Activated CD4-positive, alpha-beta T cell treated with anti-CD3 and anti-CD28 coated beads for 1 hour (primary cell): ENCODE measurements at regions not wholly inside any gene's neighbourhood (a gene's known extent, or its start where the extent isn't known, plus 50 kb on each side); places are given as distances from the start of the nearest gene placed in this dataset.
A peak's percentile ranks its signal among the peaks of the same experiment; 100 is the strongest.

Experiments used
- DNase-seq: peaks from one replicate; pipeline ENCODE4 v3.0.0-alpha.2; 2020

GRCh38 chr2:204280262-204280668, 265.0 kb upstream of the PARD3B start:
- DNase-seq, result no peak

- no peak for DNase-seq
These were observed 263.2 kb upstream of the PARD3B start for GRCh38 chr2:204282081-204282480.

- no peak for DNase-seq
These were observed 262.8 kb upstream of the PARD3B start for GRCh38 chr2:204282525-204282924.

GRCh38 chr2:204289066-204289465, 256.2 kb upstream of the PARD3B start:
- DNase-seq, result no peak

- DNase-seq, result no peak
These were observed 252.8 kb upstream of the PARD3B start for GRCh38 chr2:204292439-204292838.

- no peak for DNase-seq
These were observed 251.2 kb upstream of the PARD3B start for GRCh38 chr2:204293884-204294747.

- no peak for DNase-seq
These were observed 246.9 kb upstream of the PARD3B start for GRCh38 chr2:204298404-204298803.

GRCh38 chr2:204299766-204300165, 245.5 kb upstream of the PARD3B start:
- DNase-seq, result no peak

GRCh38 chr2:204306667-204307066, 238.6 kb upstream of the PARD3B start:
- no peak for DNase-seq

GRCh38 chr2:204312105-204312504, 233.2 kb upstream of the PARD3B start:
- DNase-seq, result no peak

GRCh38 chr2:204313256-204313655, 232.0 kb upstream of the PARD3B start:
- DNase-seq, result no peak

- no peak for DNase-seq
These were observed 230.0 kb upstream of the PARD3B start for GRCh38 chr2:204315236-204315662.

GRCh38 chr2:204317640-204318039, 227.6 kb upstream of the PARD3B start:
- DNase-seq, result no peak

GRCh38 chr2:204321027-204321800, 224.1 kb upstream of the PARD3B start:
- no peak for DNase-seq

GRCh38 chr2:204321910-204322751, 223.1 kb upstream of the PARD3B start:
- DNase-seq, result no peak

- DNase-seq, result peak; percentile 33
These were observed 219.8 kb upstream of the PARD3B start for GRCh38 chr2:204325468-204325867.

- no peak for DNase-seq
These were observed 216.9 kb upstream of the PARD3B start for GRCh38 chr2:204328373-204328772.

GRCh38 chr2:204329016-204329415, 216.3 kb upstream of the PARD3B start:
- DNase-seq, result no peak

GRCh38 chr2:204329532-204329931, 215.7 kb upstream of the PARD3B start:
- DNase-seq, result no peak

- DNase-seq, result no peak
These were observed 214.1 kb upstream of the PARD3B start for GRCh38 chr2:204331180-204331579.

- DNase-seq, result no peak
These were observed 213.3 kb upstream of the PARD3B start for GRCh38 chr2:204331988-204332387.

- no peak for DNase-seq
These were observed 212.6 kb upstream of the PARD3B start for GRCh38 chr2:204332706-204333105.

- DNase-seq, result no peak
These were observed 211.4 kb upstream of the PARD3B start for GRCh38 chr2:204333861-204334260.
